GM15510 (cell line): ENCODE measurements at regions not wholly inside any gene's neighbourhood (a gene's known extent, or its start where the extent isn't known, plus 50 kb on each side); places are given as distances from the start of the nearest gene placed in this dataset.
A peak's percentile ranks its signal among the peaks of the same experiment; 100 is the strongest.

ENCODE experiments used
- POLR2A ChIP-seq: IDR thresholded peaks from 3 replicates; pipeline ENCODE4 v1.6.1; 2011; ENCODE audit warnings: borderline replicate concordance; ENCODE audit not compliant: insufficient read length; ENCODE audit errors: extremely low read depth

DNA sequence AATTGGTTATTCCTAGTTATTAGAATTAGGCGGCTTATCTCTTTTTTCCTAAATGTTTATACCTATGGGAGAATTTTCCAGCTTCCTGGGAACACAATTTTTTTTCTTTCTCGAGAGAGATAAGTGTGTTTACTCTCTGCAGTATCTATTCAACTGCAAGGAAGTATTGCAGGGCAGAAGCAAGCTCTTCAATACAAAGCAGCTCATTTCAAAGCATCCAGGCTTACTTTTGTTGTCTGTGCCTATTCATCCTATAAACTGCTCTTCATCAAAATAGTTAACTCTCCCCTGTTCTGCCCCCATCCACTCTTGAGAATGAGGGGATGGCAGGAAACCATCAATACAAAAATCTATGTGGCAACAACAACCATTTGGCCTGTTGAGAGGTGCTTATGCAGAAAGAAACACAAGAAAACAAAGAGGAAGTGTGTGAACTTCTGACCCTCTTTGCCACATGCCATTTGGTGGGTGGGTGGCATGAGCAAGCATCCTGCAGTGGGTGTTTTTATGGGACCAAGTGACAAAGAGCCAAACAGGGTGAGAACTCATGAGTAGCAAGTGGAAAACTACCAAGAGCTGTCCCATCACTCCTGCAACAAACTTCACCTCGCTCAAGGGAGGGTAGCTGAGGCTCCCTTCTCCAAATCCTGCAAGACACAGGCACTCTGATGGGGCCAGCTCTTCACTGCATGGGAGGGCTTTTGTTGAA, 50.6 kb upstream of the MRPS6 start:
- TF ChIP-seq POLR2A, result no peak

DNA sequence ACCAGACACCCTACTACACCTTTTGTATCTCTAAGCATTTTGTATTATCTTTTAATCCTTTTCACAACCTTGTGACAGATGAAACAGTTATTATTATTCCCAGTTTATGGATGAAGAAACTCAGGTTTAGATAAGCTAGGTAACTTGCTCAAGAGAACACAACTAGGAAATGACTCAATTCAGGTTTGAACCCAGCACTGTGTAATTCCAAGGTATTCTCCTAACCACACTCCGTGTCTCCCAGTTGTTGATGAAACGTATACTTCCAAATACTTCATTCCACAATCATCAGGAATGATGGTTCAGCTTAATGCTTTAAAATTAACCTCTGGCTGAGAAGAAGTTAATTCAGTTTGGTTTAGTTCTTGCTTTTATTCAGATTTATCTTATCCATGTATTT, 51.7 kb upstream of the MRPS6 start:
- TF ChIP-seq POLR2A, result no peak

DNA sequence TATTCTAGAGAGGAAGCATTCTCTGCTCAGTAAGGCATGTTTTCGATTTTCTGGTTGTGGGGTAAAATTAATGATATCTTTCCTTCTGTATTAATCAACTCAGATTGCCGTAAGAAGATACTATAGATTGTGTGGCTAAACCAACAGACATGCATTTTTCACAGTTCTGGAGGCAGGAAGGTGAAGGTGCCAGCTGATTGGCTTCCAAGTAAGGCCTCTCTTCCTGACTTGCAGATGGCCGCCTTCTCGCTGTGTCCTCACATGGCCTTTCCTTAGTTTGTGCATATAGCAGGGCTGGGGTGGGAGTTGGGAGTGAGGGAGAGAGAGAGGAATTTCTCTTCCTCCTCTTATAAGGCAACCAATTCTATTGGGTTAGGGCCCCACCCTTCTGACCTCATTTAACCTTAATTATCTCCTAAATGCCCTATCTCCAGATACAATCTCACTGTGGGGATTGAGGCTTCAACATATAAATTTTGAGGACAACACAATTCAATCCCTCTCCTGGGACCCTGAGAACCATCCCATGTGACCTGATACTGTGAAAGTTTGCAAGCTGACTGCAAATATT, 52.3 kb upstream of the MRPS6 start:
- no peak for TF ChIP-seq POLR2A

DNA sequence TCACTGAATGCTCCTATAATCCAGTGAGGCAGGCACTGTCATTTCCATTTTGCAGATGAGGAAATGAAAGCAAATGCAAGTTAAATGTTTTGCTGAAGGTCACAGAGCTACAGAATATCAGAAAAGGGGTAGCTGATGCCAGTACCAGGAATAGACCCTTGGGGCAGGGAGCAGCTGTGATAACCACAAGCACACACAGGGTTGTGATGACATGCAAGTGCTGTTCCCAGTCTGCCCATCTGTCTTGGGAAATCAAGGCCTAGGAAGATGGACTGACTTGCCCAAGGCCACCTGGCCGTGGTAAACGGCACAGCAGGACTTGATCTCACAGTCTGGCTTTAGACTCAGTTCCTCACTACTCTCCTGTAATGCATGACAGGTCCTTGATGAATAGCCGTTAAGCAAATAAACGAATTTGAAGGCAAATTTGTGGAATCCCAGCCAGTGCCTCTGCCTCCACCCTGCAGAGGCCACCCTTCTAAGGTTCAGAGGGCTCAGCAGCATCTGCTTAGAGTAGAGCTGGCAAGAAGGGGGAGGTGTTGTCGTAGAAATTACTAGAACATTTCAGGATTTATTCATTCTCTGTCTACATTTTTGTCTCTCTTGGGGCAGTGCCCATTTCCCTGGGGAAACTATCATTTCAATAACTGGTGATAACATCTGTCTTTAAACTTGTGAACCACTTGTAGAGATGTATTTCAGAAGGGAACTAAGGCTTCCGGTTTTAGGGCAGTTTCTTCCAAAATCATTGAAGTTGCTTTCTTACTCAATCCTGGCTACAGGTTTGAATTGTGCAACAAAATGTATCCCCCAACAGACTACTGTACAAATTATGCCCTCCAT, 53.2 kb upstream of the MRPS6 start:
- TF ChIP-seq POLR2A, result peak; percentile 39

DNA sequence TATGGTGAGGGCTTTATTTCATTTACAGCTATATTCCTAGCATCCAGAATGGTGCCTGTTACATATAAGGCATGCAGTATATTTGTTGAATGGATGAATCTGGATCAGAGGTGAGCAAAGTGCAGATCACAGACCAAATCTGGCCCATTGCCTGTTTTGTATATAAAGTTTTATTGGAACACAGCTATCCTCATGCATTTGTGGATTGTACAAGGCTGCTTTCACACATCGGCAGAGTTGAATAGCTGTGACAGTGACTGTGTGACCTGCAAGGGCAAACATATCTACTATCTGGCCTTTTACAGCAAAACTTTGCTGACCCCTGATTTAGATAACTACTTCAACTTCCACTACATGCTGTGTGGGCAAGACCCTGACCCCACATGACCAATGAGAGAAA, 54.0 kb upstream of the MRPS6 start:
- no peak for TF ChIP-seq POLR2A

DNA sequence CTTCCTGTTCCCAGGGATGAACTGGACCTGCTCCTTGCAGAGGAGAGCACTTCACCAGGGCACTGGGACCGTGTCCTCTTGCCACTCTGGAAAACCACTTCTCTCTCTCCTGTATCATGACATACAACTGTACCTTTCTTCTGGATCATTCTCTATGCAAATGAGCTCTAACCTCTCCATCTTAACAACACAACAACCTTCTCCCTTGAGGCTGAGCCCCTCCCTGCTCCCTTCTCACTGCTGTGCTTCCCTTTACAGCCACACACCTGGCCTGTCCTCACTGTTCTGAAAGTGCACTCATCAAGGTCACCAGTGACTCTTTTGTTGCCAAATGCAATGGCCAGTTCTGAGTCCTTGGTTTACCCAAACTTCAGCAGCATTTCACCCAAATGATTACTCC, 54.5 kb upstream of the MRPS6 start:
- TF ChIP-seq POLR2A, result no peak

DNA sequence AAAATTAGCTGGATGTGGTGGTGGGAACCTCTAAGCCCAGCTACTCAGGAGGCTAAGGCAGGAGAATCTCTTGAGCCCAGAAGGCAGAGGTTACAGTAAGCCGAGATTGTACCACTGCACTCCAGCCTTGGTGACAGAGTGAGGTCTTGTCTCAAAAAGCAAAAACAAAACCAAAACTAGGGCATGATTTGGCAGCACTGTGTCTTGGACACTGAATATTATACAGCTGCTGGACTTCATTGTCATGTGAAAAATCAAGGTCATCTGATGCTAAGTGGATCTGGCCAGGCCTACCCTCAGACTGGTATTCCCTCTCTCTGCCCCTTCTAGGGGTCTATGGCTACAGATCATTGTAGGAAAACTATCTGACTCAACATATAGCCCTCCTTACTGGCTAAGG, 55.2 kb upstream of the MRPS6 start:
- no peak for TF ChIP-seq POLR2A

DNA sequence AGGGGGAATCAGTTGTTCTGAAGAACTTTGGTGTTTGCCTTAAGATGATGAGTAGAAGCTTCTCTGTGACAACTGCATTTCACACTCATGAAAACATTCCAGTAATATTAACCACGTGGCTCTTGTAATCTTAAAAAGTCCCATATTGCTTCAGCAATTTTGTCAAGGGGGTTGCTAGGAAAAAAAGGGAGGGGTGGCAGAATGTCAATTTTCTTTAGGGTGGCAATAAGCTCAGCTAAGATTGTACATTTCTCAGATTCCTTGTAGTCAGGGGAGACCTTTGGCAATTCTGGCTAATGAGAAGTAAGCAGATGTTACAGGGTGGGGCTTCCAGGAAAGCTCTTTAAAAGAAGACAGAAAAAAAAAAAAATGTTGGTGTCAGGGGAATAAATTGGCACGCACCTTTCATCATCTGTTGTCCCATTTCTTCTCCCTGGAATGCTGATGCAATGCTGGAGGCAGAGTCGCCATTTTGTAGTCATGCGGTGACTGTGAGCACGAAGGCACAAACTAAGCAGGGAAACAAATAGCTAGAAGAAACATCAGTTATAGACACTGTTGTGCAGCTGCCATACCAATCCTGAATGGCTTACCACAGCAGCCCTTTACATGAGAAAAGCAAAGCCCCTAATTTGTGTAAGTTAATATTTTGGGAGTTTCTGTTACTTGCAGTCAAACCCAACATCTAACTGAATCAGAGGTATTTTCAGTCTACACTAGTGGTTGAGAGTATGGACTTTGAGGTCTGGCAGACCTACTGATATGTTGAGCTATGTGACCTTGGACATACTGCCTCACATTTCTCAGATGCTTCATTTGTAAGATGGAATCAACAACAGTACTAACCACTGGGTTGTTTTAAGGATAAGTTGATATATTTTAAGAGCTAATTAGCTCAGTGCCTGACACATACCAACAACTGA, 56.1 kb upstream of the MRPS6 start:
- no peak for TF ChIP-seq POLR2A

DNA sequence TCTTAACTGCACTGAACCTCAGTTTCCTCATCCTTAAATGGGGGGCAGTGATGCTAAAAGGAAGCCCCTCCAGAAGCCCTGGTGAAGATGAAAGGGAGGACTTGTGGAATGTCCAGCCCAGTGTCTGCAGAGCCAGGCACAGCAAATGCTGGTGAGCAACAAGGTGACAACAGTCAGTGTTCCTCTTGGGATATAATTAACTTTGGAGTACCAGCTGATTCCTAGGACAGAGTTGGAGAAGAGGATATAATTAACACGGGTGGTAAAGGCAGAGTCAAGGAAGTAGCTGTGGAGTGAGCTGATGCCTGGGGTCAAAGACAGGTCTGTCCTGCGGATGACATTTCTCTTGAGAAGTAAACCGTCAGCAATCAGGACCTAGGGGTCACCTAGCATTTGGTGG, 60.7 kb upstream of the MRPS6 start:
- TF ChIP-seq POLR2A, result no peak

DNA sequence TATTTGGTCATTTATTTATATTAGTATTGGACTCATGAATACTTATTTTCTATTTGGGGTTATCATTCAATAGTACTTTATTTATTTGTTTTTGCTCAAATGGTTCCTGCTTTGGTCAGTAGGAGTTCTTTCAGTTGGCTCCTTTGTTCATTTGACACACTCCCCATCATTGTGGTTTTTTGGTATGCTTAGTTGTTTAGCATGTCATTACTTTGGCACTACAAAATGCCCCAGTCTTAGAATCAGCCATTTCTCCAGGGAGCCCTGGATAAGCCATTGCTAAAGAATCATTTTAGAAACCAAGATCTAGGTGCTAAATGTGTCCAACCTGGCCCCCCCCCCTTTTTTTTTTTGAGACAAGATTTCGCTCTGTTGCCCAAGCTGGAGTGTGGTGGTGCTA, 61.7 kb upstream of the MRPS6 start:
- no peak for TF ChIP-seq POLR2A

DNA sequence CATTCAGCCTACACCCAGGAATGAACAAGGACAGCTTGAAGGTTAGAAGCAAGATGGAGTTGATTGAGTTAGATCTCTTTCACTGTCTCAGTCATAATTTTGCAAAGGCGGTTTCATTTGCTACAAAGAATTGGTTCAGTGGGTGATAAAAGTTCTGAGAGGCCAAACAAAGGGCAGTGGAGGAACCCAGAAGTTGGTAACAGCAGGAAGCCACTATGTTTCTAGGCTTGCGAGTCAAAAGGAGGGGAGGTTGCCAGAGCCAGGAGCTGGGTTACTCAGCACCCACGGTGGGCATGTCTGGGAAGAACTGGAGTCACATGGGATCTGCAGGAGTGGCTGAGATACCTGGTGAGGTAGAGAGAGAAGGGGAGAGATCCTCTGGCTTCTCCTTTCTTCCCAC, 64.2 kb upstream of the MRPS6 start:
- no peak for TF ChIP-seq POLR2A

DNA sequence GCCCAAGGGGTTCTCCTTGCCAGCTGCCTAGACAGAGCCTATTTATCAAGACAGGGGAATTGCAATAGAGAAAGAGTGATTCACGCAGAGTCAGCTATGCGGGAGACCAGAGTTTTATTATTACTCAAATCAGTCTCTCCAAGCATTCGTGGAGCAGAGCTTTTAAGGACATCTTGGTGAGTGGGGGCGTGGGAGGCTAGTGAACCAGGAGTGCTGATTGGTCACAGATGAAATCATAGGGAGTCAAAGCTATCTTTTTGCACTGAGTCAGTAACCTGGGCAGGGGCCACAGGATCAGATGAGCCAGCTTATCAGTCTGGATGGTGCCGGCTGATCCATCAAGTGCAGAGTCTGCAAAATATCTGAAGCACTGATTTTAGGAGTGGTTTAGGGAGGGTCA, 64.8 kb upstream of the MRPS6 start:
- TF ChIP-seq POLR2A, result no peak

DNA sequence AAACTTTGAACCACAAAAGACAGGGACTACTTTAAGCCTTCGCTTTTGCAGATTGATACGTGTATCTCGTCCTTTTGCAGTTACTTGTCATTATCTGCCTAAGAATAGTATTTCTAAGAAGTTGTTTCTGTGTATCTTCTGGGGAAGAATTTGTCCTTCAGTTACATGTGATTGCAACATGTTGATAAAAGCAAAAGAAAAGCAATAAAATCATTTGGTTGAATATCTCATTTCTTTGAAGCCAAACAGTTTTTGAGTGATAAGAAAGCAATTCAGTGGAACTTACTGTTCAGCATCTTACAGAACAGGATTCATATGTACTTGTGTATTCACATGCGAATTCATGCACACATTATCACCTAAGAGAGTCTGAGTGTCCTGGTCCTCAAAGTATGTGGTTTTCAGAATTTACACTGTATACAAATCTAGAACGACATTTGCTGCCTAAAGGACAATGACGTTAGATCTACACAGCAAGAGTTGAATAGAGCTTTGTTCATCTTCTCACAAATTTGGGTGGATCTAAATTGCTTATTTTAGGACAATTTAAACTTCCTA, 66.7 kb upstream of the MRPS6 start:
- TF ChIP-seq POLR2A, result no peak

DNA sequence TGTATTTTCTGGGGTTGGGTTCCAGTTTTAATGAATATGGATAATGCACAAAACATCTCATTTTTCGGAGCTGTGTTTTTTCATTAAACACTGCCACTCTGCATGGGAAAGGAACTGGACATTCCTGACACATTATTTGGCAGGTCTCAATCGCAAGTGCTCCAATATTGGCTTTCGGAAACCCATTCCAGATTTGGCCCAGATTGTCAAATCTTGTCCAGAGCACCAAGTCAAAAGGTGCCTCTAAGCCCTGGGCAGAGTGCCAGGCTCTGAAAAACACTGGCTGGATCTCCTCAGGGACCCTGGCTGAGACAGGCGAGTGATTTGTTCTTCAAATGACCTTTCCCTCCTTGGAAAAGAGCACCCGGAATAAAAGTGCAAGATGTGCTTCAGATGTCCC, 68.4 kb upstream of the MRPS6 start:
- no peak for TF ChIP-seq POLR2A
